Duodenal mucosa (tissue), 2 donors: ENCODE measurements at regions not wholly inside any gene's neighbourhood (a gene's known extent, or its start where the extent isn't known, plus 50 kb on each side); places are given as distances from the start of the nearest gene placed in this dataset.

Experiments used
- H3K27ac ChIP-seq: one replicate; pipeline ENCODE4 v1.7.0; 2013; ENCODE audit warnings: low read depth, low read length
- H3K27me3 ChIP-seq, 2 donors: one replicate each; pipeline ENCODE4 v1.7.0; 2013; ENCODE audit warnings: low read length in 2 of 2, control low read depth in 1 of 2; ENCODE audit not compliant: insufficient read depth in 2 of 2, control insufficient read depth in 1 of 2
- H3K36me3 ChIP-seq, 2 donors: one replicate each; pipeline ENCODE4 v1.7.0; 2013; ENCODE audit warnings: low read length in 2 of 2, control low read depth in 1 of 2; ENCODE audit not compliant: insufficient read depth in 2 of 2, control insufficient read depth in 1 of 2
- H3K4me1 ChIP-seq, 2 donors: one replicate each; pipeline ENCODE4 v1.7.0; 2013; ENCODE audit warnings: low read length in 2 of 2, control low read depth in 1 of 2; ENCODE audit not compliant: insufficient read depth in 2 of 2, control insufficient read depth in 1 of 2
- H3K4me3 ChIP-seq, 2 donors: one replicate each; pipeline ENCODE4 v1.7.0; 2013; ENCODE audit warnings: low read length in 2 of 2, low read depth in 1 of 2
- H3K9ac ChIP-seq, 2 donors: one replicate each; pipeline ENCODE4 v1.7.0; 2013; ENCODE audit warnings: low read length in 2 of 2, low read depth in 1 of 2
- H3K9me3 ChIP-seq, 2 donors: one replicate each; pipeline ENCODE4 v1.7.0; 2013; ENCODE audit warnings: low read length in 2 of 2, control low read depth in 1 of 2; ENCODE audit not compliant: control insufficient read depth in 1 of 2

- Histone ChIP-seq H3K9me3 (no peaks in the 10 kb centered on the region), H3K36me3 (no peaks in the 10 kb centered on the region), H3K27ac (no peak overlapping the region), H3K4me1 (no peaks in the 10 kb centered on the region), H3K9ac (no peak overlapping the region), H3K4me3 (no peak overlapping the region), H3K27me3 (no peaks in the 10 kb centered on the region)
These were observed 779.4 kb upstream of the ZEB2 start for GRCh38 chr2:145299368-145299767.

- no peaks in the 10 kb centered on the region for H3K9me3 ChIP-seq
- no peak overlapping the region for H3K9ac ChIP-seq
- no peaks in the 10 kb centered on the region for H3K36me3 ChIP-seq
- no peaks in the 10 kb centered on the region for H3K27me3 ChIP-seq
- no peak overlapping the region for H3K4me3 ChIP-seq
- H3K27ac ChIP-seq: no peak overlapping the region
- H3K4me1 ChIP-seq: no peaks in the 10 kb centered on the region
These were observed 772.2 kb upstream of the ZEB2 start for GRCh38 chr2:145292166-145292565.

DNA sequence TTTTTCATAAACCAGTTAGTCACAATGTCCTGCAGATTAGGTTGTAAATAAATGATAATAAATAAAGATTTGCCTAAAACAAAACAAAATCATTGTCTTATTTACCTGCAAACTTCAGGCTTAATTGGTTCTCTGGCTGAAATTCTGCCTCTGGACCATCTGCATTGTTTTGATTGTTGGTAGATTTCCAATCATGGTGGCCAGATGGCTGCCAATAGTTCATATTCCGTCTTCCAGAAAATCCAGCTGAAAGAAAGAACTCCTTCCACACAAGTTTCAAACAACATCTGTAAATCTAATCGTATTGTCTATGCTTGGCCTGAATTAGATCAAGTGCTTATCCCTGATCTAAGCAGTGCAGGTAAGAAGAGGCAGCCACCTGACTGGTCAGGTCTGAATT is 771.1 kb upstream of the ZEB2 start:
- H3K4me1 ChIP-seq: no peaks in the 10 kb centered on the region
- no peak overlapping the region for H3K9ac ChIP-seq
- H3K4me3 ChIP-seq: no peak overlapping the region
- no peaks in the 10 kb centered on the region for H3K9me3 ChIP-seq
- H3K27ac ChIP-seq: no peak overlapping the region
- no peaks in the 10 kb centered on the region for H3K36me3 ChIP-seq
- no peaks in the 10 kb centered on the region for H3K27me3 ChIP-seq

- Histone ChIP-seq H3K27me3 (no peaks in the 10 kb centered on the region), H3K9ac (no peak overlapping the region), H3K36me3 (no peaks in the 10 kb centered on the region), H3K4me3 (no peak overlapping the region), H3K27ac (no peak overlapping the region), H3K9me3 (no peaks in the 10 kb centered on the region), H3K4me1 (no peaks in the 10 kb centered on the region)
These were observed 770.0 kb upstream of the ZEB2 start for GRCh38 chr2:145289946-145290345.

DNA sequence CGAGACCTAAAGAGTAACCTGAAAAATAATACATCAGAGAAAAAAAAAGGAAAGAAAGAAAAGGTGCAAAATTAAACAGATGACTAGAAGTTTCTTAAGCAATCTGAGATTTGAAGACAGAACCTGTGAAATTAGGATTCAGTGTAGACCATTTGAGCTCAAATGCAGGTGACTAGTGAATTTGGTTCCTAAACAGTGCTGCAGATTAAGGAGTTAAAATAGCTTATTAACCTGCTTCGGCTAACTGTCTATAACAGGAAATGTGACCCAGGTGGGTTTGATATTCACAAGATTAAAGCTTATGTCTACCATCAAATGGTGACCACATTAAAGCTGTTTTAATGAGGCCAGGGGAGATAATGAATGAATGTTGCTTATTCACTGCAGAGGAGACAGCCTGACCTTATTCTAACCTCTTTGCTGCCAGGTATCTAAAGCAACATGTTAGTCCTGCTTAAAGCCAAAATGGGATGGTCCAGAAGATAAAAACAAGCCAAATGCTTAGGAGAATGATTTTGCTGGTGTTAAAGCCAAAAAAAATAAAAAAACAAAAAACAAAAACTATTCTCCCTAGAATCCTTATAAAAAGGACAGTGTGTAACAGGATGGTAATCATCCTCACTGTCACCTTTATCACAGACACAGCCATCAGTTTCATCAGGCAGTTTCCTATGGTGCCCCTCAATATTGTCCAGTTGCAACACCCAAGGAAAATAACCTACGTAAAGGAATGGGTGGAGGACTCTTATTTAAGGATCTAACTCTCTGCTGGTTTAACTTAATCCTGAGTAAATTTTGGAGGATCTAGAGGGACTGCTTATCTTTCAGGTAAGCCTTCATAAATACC is 769.0 kb upstream of the ZEB2 start:
- H3K36me3 ChIP-seq: no peaks in the 10 kb centered on the region
- no peaks in the 10 kb centered on the region for H3K4me1 ChIP-seq
- H3K27ac ChIP-seq: no peak overlapping the region

DNA sequence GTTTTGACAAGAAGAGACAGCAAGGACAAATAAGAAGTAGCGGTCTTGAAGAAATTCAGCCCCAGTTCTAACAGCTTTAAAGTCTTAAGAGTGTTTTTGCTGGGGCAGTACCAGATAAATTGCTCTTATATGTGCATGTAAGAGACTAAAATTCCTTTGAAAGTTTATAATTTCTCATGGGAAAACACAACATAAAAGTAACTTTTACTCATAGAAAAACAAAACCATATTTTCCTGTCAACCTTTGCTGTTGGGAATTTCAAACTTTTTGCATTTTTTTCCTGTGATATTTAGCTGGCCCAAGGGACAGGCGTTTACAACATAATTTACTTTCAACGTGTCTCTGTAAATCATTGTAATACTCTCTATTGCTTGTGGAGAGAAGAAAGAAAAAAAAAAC is 767.8 kb upstream of the ZEB2 start:
- Histone ChIP-seq H3K27ac (no peak overlapping the region), H3K4me3 (no peak overlapping the region), H3K4me1 (no peaks in the 10 kb centered on the region), H3K36me3 (no peaks in the 10 kb centered on the region), H3K9ac (no peak overlapping the region), H3K27me3 (no peaks in the 10 kb centered on the region), H3K9me3 (no peaks in the 10 kb centered on the region)

More for the DNA sequence above, 769.0 kb upstream of the ZEB2 start:
- Histone ChIP-seq H3K9me3 (no peaks in the 10 kb centered on the region), H3K9ac (no peak overlapping the region), H3K27me3 (no peaks in the 10 kb centered on the region), H3K4me3 (no peak overlapping the region)

DNA sequence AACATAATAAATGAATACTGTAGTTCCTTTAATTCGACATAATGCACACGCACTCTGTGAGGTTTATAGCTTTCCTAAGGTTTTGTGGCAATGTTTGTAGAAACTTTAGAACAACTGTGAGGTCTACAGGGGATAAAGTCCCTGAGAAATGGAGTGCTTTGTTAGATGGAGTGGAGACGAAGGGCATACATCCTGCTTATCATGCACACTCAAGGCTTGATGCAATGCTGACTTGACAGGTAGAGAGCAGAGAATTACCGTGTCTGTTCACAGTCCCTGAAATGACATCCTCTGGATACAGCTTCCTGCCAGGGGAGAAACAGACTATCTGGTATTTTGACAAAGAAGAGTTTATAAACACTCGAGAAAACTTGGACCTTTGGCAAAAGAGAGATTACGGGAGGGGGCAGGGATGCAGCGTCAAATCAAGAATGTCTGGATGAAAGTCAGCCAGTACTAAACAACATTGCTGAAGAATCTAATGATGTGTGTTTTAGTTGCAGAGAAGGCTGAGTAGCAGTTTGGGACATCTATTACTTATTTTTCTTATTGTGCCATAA is 766.9 kb upstream of the ZEB2 start:
- Histone ChIP-seq H3K27me3 (no peaks in the 10 kb centered on the region), H3K9ac (no peak overlapping the region), H3K4me3 (no peak overlapping the region), H3K9me3 (no peaks in the 10 kb centered on the region), H3K36me3 (no peaks in the 10 kb centered on the region), H3K4me1 (no peaks in the 10 kb centered on the region), H3K27ac (no peak overlapping the region)

DNA sequence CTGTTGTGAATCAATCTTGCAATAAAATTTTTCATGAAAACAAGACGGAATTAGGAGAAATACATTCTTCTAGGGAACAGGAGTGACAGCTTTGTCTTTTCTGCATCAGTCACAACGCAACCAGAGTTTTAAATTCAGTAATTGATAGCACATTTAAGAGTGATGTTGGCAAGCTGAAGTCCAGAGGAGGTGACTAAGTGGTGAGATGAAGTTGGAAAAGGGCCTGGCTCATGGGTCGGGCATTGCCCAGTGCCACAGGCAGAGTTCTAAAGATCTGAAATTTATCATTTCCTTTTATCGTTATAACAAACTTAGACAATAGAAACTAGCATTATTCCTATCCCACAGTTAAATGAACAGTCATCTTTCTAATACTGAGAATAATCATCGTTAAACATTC is 764.6 kb upstream of the ZEB2 start:
- Histone ChIP-seq H3K36me3 (no peaks in the 10 kb centered on the region), H3K27ac (no peak overlapping the region), H3K4me3 (no peak overlapping the region), H3K9ac (no peak overlapping the region), H3K9me3 (no peaks in the 10 kb centered on the region), H3K4me1 (no peaks in the 10 kb centered on the region), H3K27me3 (no peaks in the 10 kb centered on the region)

- no peaks in the 10 kb centered on the region for H3K36me3 ChIP-seq
- H3K27ac ChIP-seq: no peak overlapping the region
- no peaks in the 10 kb centered on the region for H3K9me3 ChIP-seq
- no peaks in the 10 kb centered on the region for H3K4me1 ChIP-seq
- no peak overlapping the region for H3K4me3 ChIP-seq
- H3K9ac ChIP-seq: no peak overlapping the region
- H3K27me3 ChIP-seq: no peaks in the 10 kb centered on the region
These were observed 763.2 kb upstream of the ZEB2 start for GRCh38 chr2:145283131-145283530.

- Histone ChIP-seq H3K4me3 (no peak overlapping the region), H3K9me3 (no peaks in the 10 kb centered on the region), H3K27ac (no peak overlapping the region), H3K9ac (no peak overlapping the region), H3K27me3 (no peaks in the 10 kb centered on the region), H3K4me1 (no peaks in the 10 kb centered on the region), H3K36me3 (no peaks in the 10 kb centered on the region)
These were observed 758.0 kb upstream of the ZEB2 start for GRCh38 chr2:145277922-145278321.
